ENCODE measurements at regions not wholly inside any gene's neighbourhood (a gene's known extent, or its start where the extent isn't known, plus 50 kb on each side); places are given as distances from the start of the nearest gene placed in this dataset.

- TF ChIP-seq GABPA (IDR thresholded peaks at IDR 0.05; ENCODE audit: borderline replicate concordance, insufficient read depth, low read length): no peak
- no peak for TF ChIP-seq BCL11A (IDR thresholded peaks at IDR 0.05; ENCODE audit: low read depth in 2 of 2, low read length in 2 of 2)
These were observed 203.2 kb upstream of the LYPLAL1 start (continued) for GRCh38 chr1:218970397-218970990.
